HEK293T (cell line): ENCODE measurements at regions not wholly inside any gene's neighbourhood (a gene's known extent, or its start where the extent isn't known, plus 50 kb on each side); places are given as distances from the start of the nearest gene placed in this dataset.

ENCODE experiments used
- BHLHE40 ChIP-seq: fragments of 450-650 bp; IDR thresholded peaks from 2 replicates; pipeline ENCODE4 v1.6.1; 2016; ENCODE audit warnings: mild to moderate bottlenecking, moderate library complexity, borderline replicate concordance
- FOXA1 ChIP-seq: fragments of 450-650 bp; IDR thresholded peaks from 2 replicates; pipeline ENCODE4 v1.6.1; 2016; ENCODE audit warnings: mild to moderate bottlenecking
- FOXK2 ChIP-seq: fragments of 450-650 bp; IDR thresholded peaks from 2 replicates; pipeline ENCODE4 v1.6.1; 2016; ENCODE audit warnings: mild to moderate bottlenecking
- FOXM1 ChIP-seq: fragments of 450-650 bp; IDR thresholded peaks from 2 replicates; pipeline ENCODE4 v1.6.1; 2017; ENCODE audit warnings: mild to moderate bottlenecking, borderline replicate concordance
- PKNOX1 ChIP-seq: fragments of 450-650 bp; IDR thresholded peaks from 2 replicates; pipeline ENCODE4 v1.6.1; 2016
- SUZ12 ChIP-seq: fragments of 450-650 bp; IDR thresholded peaks from 2 replicates; pipeline ENCODE4 v1.6.1; 2016; ENCODE audit warnings: mild to moderate bottlenecking
- TARDBP ChIP-seq: fragments of 450-650 bp; IDR thresholded peaks from 2 replicates; pipeline ENCODE4 v1.6.1; 2016

- no peak for TF ChIP-seq BHLHE40
- no peak for TF ChIP-seq TARDBP
- no peak for TF ChIP-seq FOXK2
- no peak for TF ChIP-seq FOXM1
- TF ChIP-seq FOXA1, result no peak
- no peak for TF ChIP-seq SUZ12
- no peak for TF ChIP-seq PKNOX1
These were observed 190.1 kb upstream of the CDH4 start for GRCh38 chr20:61061981-61062380.
